ENCODE measurements at regions not wholly inside any gene's neighbourhood (a gene's known extent, or its start where the extent isn't known, plus 50 kb on each side); places are given as distances from the start of the nearest gene placed in this dataset.
"Not testable (repeated sequence)": the region's sequence is repeated elsewhere in the genome, so short reads cannot be mapped to it uniquely, and the experiment has no call there.

DNA sequence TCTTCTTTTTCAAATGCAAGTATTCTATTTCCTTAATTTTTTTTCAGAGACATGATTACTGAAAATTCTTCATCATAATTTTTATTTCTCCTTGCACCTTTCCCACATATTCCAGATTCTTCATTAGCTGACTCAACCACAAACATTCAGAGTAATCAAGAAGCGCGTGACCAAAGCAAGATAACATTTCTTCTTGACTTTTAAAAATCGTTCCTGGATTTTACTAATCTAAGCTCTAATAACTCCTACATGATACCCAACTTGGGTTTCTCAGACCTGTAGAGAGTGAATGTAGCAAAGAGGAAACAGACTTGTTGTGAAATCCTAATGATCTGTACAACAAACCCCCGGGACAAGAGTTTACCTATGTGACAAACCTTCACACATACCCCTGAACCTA, 615.0 kb downstream of the TMA16 start:
- no peak for ATAC-seq

DNA sequence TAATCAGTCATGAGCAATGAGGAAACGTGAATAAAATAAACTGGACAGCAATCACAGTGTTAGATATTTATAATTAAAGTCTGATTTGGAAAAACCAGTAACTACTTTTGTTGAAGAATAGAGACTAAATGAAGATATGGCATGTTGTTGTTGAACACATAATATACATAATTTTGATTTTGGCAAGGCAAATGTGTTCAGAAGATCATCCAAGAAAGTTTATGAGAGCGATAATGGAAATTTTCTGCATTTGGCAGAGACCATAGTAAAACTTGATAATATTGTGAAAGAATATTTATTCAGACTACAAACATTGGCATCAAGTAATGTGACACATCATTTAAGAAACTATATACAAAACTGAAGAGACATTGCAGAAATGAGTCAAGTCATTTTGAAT, 620.7 kb downstream of the TMA16 start:
- ATAC-seq, result no peak

DNA sequence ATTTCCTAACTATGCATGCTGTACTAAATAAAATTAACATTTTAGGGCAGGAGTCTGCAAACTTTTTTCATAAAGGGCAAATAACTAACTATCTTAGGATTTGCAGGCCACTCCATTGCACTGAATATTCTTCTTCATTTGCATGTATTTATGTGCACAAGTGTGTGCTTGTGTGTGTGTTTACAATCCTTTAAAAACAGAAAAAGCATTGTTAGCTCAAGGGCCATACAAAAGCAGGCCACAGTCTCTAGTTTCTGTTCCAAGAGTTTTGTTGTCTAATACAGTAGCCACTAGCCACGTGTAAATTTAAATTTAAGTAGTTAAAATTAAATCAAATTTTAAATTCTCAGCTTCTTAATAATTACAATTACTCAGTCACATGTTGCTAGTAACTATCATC, 621.8 kb downstream of the TMA16 start:
- no peak for ATAC-seq

DNA sequence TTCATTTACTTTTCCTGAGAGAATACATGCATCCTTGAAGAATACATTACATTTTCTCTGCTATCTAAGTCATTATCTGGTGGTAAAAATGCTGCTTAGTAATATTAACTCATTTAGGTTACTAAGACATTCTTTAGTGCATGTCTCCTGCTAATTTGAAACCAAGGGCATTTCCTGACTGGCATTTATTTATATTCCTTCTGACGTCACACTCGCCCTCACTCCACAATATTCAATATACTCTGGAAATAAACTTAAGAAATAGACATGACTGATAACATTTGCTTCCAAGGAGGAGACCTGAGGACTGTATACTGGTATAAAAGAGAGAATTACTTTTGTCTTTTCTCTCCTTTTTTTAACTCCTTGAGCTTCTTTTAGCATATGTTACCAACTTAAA, 619.5 kb upstream of the SMIM31 start:
- ATAC-seq, result no peak

DNA sequence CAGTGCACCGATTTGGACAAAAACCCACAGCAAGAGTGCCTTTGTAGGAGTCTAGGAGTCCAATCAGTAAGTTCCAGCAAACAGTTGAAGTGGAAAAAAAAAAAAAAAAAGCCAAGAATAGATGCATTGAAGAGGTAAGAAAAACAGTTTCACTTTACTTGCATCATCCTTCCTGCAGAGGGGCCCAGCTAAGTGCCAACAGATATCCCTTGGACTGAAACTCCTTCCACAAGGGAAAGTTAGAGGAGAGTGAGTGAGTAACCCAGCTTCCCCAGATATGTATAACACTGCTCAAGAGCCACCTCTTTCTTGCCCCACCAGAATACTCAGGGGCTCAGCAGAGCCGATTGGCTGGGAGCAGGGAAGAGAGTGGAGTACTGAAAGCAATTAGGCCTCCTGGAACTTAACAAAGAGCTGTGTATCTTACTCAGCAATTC, 617.7 kb upstream of the SMIM31 start:
- no peak for ATAC-seq

DNA sequence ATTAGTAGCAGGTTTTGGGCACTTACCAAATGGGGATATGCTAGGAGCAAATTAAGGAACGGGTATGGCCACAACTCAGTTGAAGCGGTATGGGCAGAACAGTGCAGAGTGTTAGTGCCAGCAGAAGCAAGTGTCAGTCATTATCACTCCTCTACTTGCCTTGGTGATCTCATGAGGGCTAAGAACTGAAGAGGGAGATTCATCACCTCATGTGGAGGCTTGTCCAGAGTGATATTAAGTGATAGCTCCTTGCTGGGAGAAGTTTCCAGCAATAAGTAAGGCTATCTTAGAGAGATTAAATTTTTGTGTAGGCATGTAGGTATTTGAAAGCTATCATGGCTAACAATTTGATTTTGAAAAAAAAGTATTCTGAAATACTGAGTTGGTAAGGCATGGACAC, 615.4 kb upstream of the SMIM31 start:
- peak; percentile 39 for ATAC-seq

DNA sequence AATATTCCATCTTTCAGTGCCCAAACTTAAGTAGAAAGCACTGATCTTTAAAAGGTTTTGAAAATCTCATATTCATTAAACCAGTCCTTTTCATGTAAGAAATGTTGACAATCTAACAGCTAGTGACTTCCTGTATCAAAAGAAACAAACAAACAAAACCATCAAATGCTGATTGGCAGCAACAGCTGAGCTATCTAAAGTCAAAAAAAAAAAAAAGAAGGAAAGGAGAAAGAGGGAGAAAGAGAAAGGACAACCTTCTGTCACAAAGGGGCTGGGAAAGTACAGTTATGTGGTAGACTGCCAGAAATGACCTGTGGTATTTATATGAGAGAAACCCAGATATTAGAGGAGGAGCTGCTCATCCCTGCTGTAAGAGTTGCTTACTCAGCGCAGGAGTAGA, 614.6 kb upstream of the SMIM31 start:
- ATAC-seq, result no peak

DNA sequence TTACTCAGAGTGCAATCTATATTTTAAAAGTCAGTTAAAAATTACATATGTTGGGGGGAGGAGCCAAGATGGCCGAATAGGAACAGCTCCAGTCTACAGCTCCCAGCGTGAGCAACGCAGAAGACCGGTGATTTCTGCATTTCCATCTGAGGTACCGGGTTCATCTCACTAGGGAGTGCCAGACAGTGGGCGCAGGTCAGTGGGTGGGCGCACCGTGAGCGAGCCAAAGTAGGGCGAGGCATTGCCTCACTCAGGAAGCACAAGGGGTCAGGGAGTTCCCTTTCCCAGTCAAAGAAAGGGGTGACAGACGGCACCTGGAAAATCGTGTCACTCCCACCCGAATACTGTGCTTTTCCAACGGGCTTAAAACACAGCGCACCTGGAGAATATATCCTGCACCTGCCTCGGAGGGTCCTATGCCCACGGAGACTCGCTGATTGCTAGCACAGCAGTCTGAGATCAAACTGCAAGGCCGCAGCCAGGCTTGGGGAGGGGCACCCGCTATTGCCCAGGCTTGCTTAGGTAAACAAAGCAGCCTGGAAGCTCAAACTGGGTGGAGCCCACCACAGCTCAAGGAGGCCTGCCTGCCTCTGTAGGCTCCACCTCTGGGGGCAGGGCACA, 612.1 kb upstream of the SMIM31 start:
- ATAC-seq, result not testable (repeated sequence)

DNA sequence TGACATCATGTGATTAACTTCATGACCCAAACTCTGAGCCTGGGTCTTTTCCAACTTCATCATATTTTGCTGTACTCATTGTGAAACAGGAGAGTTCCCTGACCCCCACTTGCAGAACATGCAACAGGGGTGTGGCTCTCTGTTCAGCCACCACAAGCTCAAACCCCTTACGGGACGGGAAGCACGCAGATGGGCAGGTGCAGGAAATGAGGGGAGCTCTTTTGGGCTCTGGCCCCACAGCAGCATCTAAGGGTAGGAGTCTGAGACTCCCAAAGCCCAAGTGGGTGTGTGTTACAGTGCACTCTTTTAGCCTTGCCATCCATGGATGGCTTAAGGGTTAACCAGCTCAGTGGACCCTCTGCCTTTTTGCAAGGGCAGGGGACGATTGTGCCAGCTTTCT, 599.5 kb upstream of the SMIM31 start:
- ATAC-seq, result no peak

DNA sequence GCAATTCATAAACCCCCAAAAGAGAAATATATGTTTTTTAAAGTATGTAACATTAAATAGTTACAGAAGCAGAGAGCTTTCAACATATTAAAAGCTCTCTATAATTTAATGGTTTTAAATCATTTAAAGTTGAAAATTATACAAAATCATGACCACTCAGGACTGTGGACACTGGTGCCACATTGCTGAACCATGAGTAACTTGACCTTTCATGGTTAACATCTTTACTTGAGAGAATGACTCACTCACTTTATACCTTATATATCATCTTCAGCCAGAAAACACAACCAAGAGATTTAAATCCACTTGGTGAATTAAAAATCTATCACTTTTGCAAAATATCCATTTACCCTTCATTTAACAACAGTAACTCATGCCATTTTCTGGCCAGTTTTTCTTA, 584.3 kb upstream of the SMIM31 start:
- ATAC-seq, result no peak

DNA sequence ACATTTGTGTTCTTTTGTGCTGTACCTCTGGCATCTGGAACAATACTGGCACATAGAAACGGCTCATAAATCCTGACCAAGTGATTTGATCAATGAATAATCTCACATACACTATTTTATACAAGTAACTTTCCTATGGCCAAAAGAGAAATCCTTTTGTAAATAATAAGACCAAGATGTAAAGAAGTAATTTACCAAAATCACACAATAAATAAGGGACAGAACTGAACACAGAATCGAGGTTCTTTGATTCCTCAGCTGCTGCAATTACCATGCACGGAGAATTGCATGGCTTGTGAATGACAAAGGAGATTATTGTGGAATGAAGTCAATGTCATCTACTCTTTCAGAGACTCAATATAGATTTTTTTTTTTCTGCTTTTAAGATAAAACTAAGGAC, 576.8 kb upstream of the SMIM31 start:
- ATAC-seq, result no peak

DNA sequence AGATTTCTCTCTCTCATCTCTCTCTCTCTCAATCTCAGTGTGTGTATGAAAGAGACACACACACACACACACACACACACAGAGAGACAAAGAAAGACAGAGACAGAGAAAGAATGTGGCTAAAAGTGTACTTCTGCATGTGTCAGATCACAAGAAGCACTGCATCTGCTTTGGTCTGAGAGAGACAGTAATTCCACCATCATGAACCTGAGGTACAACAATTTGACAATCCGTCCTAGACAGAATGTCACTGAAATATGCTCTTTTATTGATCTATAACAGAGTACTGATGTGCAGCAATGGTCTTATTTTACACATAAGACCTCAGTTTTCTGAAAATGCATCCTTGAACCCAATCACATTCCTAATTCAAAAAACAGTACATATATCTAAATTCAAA, 576.2 kb upstream of the SMIM31 start:
- no peak for ATAC-seq

DNA sequence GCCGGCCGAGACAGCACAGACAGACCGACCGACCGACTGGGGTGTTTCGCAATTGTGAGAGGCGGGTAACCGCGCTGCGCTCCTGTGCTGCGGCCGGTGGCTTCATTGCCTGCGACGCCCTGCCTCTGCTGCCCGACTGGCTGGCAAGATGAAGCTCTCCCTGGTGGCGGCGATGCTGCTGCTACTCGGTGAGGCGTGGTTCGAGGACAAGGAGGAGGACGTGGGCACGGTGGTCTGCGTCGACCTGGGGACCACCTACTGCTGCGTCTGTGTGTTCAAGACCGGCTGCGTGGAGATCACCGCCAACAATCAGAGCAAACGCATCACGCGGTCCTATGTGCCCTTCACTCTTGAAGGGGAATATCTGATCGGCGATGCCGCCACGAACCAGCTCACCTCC, 565.7 kb upstream of the SMIM31 start:
- no peak for ATAC-seq

DNA sequence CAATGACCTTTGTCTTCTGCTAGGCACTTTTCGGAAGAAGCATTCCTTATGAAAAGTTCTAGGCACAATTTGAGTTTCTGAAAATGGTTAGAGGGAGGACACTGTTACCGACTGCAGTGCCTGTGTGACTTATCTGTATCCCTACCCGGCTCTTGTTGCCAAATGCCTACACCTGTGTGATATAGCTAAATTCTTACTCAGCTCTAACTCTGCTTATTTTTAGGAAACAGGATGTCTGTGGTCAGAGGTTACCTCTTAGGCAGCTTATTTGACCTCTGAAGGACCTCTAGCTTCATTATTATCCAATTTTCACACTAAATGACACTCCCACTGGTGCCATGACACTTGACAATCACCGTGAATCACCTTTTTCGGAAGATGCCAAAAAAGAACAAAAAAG, 561.1 kb upstream of the SMIM31 start:
- no peak for ATAC-seq

DNA sequence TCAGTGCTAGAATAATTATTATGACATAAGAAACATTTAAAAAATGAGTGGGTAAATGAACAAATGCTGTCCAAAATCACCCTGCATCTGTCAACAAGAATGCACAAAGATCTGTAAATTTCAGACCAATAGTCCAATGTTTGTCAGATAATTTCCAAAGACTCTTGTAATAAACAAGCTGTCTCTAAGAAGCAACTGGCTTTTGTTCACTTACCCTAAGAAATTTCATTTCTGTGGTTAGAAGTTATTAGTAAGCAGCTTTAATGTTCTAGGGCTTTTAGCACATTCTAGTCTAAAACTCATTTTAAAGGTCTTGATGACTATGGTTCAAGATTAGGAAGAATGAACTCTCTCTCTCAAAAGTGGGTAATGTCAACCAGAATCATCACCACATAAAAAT, 560.3 kb upstream of the SMIM31 start:
- no peak for ATAC-seq

DNA sequence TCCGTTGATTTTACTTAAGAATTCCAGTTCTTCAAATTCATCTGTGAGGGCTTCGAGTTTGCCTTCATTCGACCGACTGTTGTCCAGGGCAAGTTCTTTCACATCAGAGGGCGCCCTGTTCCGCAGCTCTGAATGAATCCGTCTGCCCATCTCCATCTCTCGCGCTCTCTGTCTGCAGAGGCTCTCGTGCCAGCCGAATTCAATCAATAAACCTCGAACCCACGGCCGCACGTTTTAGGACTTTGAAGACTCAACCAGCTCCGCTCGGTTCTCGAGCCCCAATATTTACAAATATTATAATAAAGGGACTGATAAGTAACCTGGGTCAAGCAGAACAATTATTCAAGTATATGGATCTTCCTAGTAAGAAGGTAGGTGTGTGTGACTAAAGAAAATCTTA, 556.4 kb upstream of the SMIM31 start:
- no peak for ATAC-seq

DNA sequence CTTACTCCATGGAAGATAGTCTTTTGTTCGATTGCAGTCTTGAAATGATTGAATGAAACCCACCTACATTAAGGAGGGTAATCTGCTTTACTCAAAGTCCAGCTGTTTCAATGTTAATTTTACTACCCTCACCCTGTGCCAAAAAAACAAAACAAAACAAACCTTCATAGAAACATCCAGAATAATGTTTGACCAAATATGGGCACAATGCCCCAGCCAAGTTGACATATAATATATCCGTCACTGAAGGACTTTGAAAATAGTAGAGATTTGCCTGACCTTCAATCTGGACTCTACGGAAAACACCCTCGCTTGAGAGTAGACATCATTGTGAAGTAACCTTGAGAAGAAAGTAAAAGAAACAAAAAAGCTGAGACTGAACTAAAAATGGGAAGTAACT, 550.5 kb upstream of the SMIM31 start:
- ATAC-seq, result no peak

DNA sequence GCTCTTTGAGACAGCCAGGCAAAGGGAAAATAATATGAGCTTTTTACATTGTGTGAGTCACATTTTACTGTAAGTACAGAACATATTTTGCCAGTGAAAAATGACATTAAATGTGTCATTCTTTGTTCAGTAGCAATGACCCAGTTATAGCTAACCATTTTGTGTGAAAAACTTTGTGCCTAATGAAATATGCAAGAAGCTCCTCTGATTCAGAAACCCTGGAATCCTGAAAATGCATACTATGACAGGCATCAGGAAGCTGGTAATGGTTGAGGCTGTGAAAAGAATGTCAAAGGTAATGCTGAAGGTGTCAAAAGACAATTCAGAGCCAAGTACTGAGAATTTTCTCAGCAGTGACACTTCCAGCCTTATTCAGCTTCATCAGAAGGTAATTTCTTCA, 549.5 kb upstream of the SMIM31 start:
- ATAC-seq, result no peak

DNA sequence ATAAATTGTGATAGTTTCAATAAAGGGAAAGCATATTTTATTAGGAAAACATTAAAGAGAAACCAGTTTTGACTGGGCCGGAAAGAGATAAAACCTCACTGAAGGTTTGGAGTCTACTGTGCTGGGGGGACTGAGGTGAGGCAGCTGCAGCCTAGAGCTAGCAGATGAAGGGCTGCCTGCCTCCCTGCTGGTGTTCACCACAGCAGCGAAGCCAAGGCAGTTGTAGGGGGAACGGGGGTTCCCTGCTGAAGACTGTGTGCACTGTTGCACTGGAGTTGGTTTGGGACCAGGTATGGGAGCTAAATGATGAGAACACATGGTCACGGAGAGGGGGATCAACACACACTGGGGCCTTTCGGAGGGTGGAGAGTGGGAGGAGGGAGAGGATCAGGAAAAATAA, 546.5 kb upstream of the SMIM31 start:
- ATAC-seq, result no peak

DNA sequence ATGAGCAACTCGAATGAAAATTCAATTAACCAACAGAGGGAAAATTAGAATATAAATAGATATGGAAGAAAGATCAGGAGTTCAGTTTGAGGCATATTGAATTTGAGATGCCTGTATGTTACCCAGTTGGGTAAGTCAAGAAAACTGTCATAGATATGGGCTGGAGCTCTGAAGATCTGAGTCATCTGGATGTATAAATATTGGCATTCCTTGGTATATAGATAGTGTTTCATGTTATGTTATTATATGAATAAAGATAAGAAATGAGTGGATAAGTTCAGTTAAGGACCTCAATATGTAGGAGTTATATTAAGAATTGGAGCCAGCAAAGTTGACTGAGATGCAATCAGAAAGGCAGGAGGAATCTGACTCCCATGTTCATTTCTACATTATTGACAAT, 543.6 kb upstream of the SMIM31 start:
- no peak for ATAC-seq

DNA sequence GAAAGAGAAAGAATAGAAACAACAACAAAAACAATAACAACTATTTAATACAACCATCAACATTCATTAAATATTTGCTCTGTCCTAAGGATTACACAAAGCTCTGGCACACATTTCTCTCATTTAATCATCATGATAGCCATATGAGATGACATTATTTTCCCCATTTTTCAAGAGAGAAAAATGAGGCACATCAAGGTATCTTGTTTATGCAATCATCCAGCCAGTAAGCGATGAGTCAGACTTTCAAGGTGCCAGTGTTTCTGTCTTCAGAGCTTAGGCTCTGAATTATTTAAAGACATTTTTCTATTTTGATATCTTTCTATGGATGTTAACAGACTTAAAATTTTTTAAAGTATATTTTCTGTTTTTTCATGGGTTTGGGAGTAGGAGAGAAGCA, 541.8 kb upstream of the SMIM31 start:
- ATAC-seq, result no peak

DNA sequence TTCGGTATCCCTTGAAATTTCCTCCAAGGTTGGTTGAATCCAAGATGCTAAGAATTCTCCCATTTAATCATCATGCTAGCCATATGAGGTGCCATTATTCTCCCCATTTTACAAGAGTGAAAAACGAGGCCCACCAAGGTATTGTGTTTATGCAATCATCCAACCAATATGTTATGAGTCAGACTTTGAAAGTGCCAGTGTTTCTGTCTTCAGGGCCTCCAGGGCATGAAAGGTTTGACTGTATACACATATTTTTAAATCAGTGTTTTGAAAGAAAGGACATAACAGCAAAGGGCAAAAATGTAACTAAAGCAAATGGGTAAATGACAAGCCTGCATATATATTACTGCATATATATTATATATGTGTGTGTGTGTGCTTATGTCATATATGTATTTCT, 541.2 kb upstream of the SMIM31 start:
- no peak for ATAC-seq

DNA sequence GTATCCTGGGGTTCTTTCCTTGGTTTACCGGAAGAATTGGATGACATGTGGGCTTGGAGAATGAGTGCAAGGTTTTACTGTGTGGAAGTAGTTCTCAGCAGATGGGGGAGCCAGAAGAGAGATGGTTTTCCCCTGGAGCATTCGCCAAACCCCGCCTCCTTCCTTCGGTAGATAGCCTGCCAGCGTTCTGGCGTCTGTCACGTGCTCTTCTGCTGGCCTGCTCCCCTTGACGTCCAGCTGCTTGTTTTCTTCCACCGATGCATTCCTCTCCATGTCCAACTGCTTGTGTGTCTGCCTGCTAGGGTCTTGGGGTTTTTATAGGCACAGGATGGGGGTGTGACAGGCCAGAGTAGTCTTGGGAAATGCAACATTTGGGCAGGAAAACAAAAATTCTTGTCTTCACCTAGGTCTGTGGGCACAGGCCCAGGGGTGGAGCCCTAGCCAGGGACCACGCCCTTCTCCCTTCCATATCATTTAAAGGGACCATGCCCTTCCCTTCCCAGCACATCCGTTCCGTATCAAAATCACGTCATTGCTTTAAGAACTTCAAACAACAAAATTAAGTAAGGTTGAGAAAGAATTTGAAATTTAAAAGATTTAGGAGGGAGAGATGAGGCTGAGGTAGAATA, 538.7 kb upstream of the SMIM31 start:
- no peak for ATAC-seq

DNA sequence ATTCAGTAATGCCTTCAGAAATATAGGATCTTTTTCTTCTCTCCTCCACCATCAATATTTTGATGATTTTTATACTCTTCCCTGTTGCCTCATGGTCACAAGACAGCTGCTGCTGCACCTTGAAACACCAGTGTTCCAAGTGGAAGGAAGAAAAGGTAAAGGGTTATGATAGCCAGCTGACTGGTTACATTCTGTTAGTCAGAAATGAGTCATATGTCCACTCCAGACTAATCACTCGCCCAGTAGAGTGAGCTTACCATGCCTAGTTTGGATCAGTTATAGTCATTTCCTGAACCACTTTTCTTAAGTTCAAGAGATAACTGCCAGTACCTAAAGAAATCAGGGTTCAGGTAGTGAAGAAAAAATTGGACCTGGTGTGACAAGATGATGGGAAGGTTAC, 532.3 kb upstream of the SMIM31 start:
- ATAC-seq, result peak; percentile 52

DNA sequence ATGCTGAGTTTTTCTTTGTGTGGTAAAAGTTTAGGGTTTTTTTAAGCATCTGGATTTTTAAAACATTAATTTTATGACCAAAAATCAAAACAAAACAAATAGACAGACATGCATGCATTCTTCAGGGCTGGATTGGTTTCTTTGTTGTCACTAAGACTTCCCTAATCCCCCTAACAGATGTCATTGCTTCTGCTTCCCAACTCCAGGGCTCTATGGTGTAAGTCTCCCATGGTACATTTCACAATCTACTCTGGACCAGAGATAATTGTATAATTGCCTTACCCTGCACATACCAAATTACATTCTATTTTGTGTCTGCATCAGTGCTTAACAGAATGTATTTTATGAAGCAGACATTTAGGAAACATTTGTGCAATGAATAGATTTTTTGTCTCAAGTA, 529.1 kb upstream of the SMIM31 start:
- ATAC-seq, result no peak

Measured in esophagus mucosa (tissue), 1 donor.